ENCODE measurements at regions not wholly inside any gene's neighbourhood (a gene's known extent, or its start where the extent isn't known, plus 50 kb on each side); places are given as distances from the start of the nearest gene placed in this dataset.
A peak's percentile ranks its signal among the peaks of the same experiment; 100 is the strongest.
"Not testable (repeated sequence)": the region's sequence is repeated elsewhere in the genome, so short reads cannot be mapped to it uniquely, and the experiment has no call there.

- no peak for DNase-seq (ENCODE audit: low spot score)
These were observed 136.7 kb upstream of the FBXO33 start for GRCh38 chr14:39568809-39569538.

GRCh38 chr14:39566795-39567194, 134.6 kb upstream of the FBXO33 start:
- no peak for DNase-seq (ENCODE audit: low spot score)

GRCh38 chr14:39563361-39563760, 131.1 kb upstream of the FBXO33 start:
- DNase-seq (ENCODE audit: low spot score) = no peak

GRCh38 chr14:39562175-39562574, 129.9 kb upstream of the FBXO33 start:
- DNase-seq (ENCODE audit: low spot score) = no peak

GRCh38 chr14:39558525-39558924, 126.3 kb upstream of the FBXO33 start:
- no peak for DNase-seq (ENCODE audit: low spot score)

- no peak for DNase-seq (ENCODE audit: low spot score)
These were observed 123.5 kb upstream of the FBXO33 start for GRCh38 chr14:39555749-39556148.

GRCh38 chr14:39554576-39554975, 122.3 kb upstream of the FBXO33 start:
- no peak for DNase-seq (ENCODE audit: low spot score)

GRCh38 chr14:39548358-39548757, 116.1 kb upstream of the FBXO33 start:
- no peak for DNase-seq (ENCODE audit: low spot score)

GRCh38 chr14:39547845-39548244, 115.6 kb upstream of the FBXO33 start:
- DNase-seq (ENCODE audit: low spot score) = no peak

GRCh38 chr14:39505812-39506211, 73.6 kb upstream of the FBXO33 start:
- no peak for DNase-seq (ENCODE audit: low spot score)

GRCh38 chr14:39500253-39500652, 68.0 kb upstream of the FBXO33 start:
- no peak for DNase-seq (ENCODE audit: low spot score)

GRCh38 chr14:39499514-39499913, 67.3 kb upstream of the FBXO33 start:
- DNase-seq (ENCODE audit: low spot score) = no peak

GRCh38 chr14:39497677-39498076, 65.4 kb upstream of the FBXO33 start:
- DNase-seq (ENCODE audit: low spot score) = not testable (repeated sequence)

GRCh38 chr14:39492267-39492666, 60.0 kb upstream of the FBXO33 start:
- no peak for DNase-seq (ENCODE audit: low spot score)

- peak; percentile 18 for DNase-seq (ENCODE audit: low spot score)
These were observed 58.9 kb upstream of the FBXO33 start for GRCh38 chr14:39491134-39491571.

GRCh38 chr14:39488600-39488999, 56.4 kb upstream of the FBXO33 start:
- no peak for DNase-seq (ENCODE audit: low spot score)

GRCh38 chr14:39483682-39484081, 51.4 kb upstream of the FBXO33 start:
- no peak for DNase-seq (ENCODE audit: low spot score)
